Mesendoderm (in vitro differentiated cells): ENCODE measurements at regions not wholly inside any gene's neighbourhood (a gene's known extent, or its start where the extent isn't known, plus 50 kb on each side); places are given as distances from the start of the nearest gene placed in this dataset.

Experiments
- DNase-seq: peaks from one replicate; pipeline ENCODE4 v3.0.0; 2013
- H2AK5ac ChIP-seq: 2 replicates; pipeline ENCODE4 v1.6.1; 2013; ENCODE audit warnings: low read length, inconsistent platforms
- H2BK120ac ChIP-seq: 2 replicates; pipeline ENCODE4 v1.6.1; 2013; ENCODE audit warnings: low read depth, mild to moderate bottlenecking, low read length, moderate library complexity, mixed read lengths
- H2BK15ac ChIP-seq: replicated peaks from 2 replicates; pipeline ENCODE4 v1.6.1; 2013; ENCODE audit warnings: low read depth, mild to moderate bottlenecking, moderate library complexity
- H2BK5ac ChIP-seq: 2 replicates; pipeline ENCODE4 v1.6.1; 2013; ENCODE audit warnings: low read length, inconsistent platforms
- H3K18ac ChIP-seq: 2 replicates; pipeline ENCODE4 v1.6.1; 2013; ENCODE audit warnings: mild to moderate bottlenecking, low read length, mixed read lengths
- H3K23ac ChIP-seq: one replicate; pipeline ENCODE4 v1.6.1; 2013; ENCODE audit warnings: low read length
- H3K27ac ChIP-seq: 2 replicates; pipeline ENCODE4 v1.5.1; 2013; ENCODE audit warnings: low read depth, mild to moderate bottlenecking, inconsistent platforms, low read length, moderate library complexity
- H3K27me3 ChIP-seq: 2 replicates; pipeline ENCODE4 v1.6.1; 2013; ENCODE audit warnings: low read length, control low read depth, mild to moderate bottlenecking, inconsistent platforms; ENCODE audit not compliant: insufficient read depth, poor library complexity
- H3K36me3 ChIP-seq: 2 replicates; pipeline ENCODE4 v1.6.1; 2013; ENCODE audit warnings: low read length, inconsistent platforms; ENCODE audit not compliant: control insufficient read depth, insufficient read depth
- H3K4ac ChIP-seq: one replicate; pipeline ENCODE4 v1.6.1; 2013; ENCODE audit warnings: low read depth, mild to moderate bottlenecking, low read length, moderate library complexity
- H3K4me1 ChIP-seq: 2 replicates; pipeline ENCODE4 v1.6.1; 2013; ENCODE audit warnings: low read depth, low read length, inconsistent platforms; ENCODE audit not compliant: control insufficient read depth
- H3K4me2 ChIP-seq: 2 replicates; pipeline ENCODE4 v1.6.1; 2013; ENCODE audit warnings: low read length
- H3K4me3 ChIP-seq: 2 replicates; pipeline ENCODE4 v1.5.1; 2013; ENCODE audit warnings: mild to moderate bottlenecking, low read length
- H3K56ac ChIP-seq: one replicate; pipeline ENCODE4 v1.6.1; 2013; ENCODE audit warnings: low read length
- H3K79me1 ChIP-seq: 2 replicates; pipeline ENCODE4 v1.6.1; 2013; ENCODE audit warnings: low read length, inconsistent platforms
- H3K79me2 ChIP-seq: 2 replicates; pipeline ENCODE4 v1.6.1; 2013; ENCODE audit warnings: mild to moderate bottlenecking, low read length; ENCODE audit not compliant: control insufficient read depth, insufficient read depth
- H3K9ac ChIP-seq: 2 replicates; pipeline ENCODE4 v1.6.1; 2013; ENCODE audit warnings: low read length, inconsistent platforms
- H4K5ac ChIP-seq: one replicate; pipeline ENCODE4 v1.6.1; 2013; ENCODE audit warnings: low read length
- H4K8ac ChIP-seq: one replicate; pipeline ENCODE4 v1.6.1; 2013; ENCODE audit warnings: low read depth, mild to moderate bottlenecking, control low read depth, low read length, moderate library complexity
- WGBS: extraction: QIAGEN DNeasy Blood & Tissue Kit; methylation state at CpG from one replicate; pipeline ENCODE4 v1.1.7; 2013; ENCODE audit warnings: low lambda C conversion rate, missing lambda C conversion rate; ENCODE audit not compliant: insufficient coverage; ENCODE audit errors: extremely low coverage; 5-methylcytosine and 5-hydroxymethylcytosine counted together

DNA sequence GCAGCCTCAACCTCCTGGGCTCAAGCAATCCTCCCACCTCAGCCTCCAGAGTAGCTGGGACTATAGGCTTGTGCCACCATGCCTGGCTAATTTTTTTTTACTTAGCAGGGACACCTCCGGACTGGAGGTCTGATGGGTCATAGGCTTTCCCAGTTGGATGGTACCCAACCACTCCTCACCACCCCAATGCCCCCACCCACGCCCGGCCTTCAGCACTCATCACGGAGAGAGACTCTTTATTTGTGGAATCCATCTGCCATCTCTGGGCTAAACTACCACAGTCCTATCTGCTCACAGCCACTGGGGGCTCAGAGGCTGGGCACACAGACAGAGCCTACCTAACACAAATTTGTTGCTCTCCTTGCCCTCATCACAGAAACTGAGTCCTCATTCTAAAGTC, 58.3 kb upstream of the STXBP1 start:
- no CpG with 5 or more reads among the region's 4 CpGs for WGBS
- no peaks in the 10 kb centered on the region for H3K36me3 ChIP-seq
- no peak overlapping the region for H4K5ac ChIP-seq
- H3K27ac ChIP-seq, result no peak overlapping the region
- peaks cover 29% of the 10 kb centered on the region for H3K79me1 ChIP-seq
- H3K4me1 ChIP-seq, result peaks cover 12% of the 10 kb centered on the region
- H3K4ac ChIP-seq, result no peak overlapping the region
- no peak overlapping the region for H2BK15ac ChIP-seq
- H2BK5ac ChIP-seq, result no peak overlapping the region
- H3K23ac ChIP-seq, result no peak overlapping the region
- peaks cover 24% of the 10 kb centered on the region for H3K79me2 ChIP-seq
- no peak for DNase-seq
- no peak overlapping the region for H3K4me3 ChIP-seq
- H3K27me3 ChIP-seq, result no peaks in the 10 kb centered on the region
- H4K8ac ChIP-seq, result no peak overlapping the region
- no peak overlapping the region for H3K56ac ChIP-seq
- H3K4me2 ChIP-seq, result no peak overlapping the region
- no peak overlapping the region for H3K18ac ChIP-seq
- no peak overlapping the region for H2BK120ac ChIP-seq
- H3K9ac ChIP-seq, result no peak overlapping the region
- no peak overlapping the region for H2AK5ac ChIP-seq

DNA sequence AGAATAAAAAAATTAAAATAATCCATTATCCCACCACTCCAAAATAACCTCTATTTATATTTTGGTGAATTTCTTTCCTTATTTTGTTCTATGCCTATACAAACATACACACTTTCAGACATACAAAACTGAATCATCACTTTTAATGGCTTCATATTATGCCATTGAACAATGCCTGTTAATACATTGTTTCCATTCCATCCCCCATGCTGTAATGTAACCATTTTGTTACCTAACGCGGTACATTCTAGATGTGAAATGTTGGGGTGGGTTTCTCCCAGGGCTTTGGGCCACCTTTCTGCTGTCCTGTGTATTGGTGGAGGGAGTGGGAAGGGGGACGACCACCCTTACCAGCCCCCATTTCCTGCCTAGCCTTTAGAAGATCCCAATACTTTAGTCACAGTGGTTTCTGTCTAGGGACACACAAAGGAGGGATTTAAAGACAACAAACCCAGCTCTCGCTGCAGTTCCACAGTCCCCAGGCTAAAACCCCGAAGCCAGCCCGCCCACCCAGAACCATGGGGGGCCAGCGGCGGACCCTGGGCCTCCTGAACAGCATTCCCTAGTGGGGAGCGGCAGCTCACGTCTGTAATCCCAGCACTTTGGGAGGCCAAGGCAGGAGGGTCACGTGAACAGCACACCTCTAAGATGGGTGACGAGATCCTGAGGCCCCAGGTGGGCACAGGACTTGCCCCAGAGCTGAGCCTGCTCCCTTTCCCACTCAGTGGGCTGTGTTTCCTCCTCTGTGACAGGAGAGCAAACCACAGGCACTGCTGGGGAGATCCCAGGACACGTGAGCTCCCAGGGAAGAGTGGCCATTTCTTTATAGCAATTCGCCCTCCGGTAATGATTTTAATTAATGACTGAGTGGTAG, 56.9 kb upstream of the STXBP1 start:
- Histone ChIP-seq H3K27ac (peak overlapping the region; percentile 5), H3K79me1 (peaks cover 32% of the 10 kb centered on the region), H2BK5ac (no peak overlapping the region), H3K9ac (no peak overlapping the region), H3K23ac (no peak overlapping the region), H3K56ac (no peak overlapping the region), H2BK15ac (no peak overlapping the region), H3K36me3 (peaks cover 2% of the 10 kb centered on the region), H2AK5ac (no peak overlapping the region), H3K79me2 (peaks cover 30% of the 10 kb centered on the region), H3K4ac (no peak overlapping the region), H4K8ac (no peak overlapping the region), H3K4me1 (peaks cover 12% of the 10 kb centered on the region), H3K18ac (peak overlapping the region; percentile 44), H3K27me3 (no peaks in the 10 kb centered on the region), H3K4me2 (no peak overlapping the region), H2BK120ac (no peak overlapping the region), H3K4me3 (no peak overlapping the region), H4K5ac (no peak overlapping the region)
- WGBS, result no CpG with 5 or more reads among the region's 15 CpGs
- no peak for DNase-seq

DNA sequence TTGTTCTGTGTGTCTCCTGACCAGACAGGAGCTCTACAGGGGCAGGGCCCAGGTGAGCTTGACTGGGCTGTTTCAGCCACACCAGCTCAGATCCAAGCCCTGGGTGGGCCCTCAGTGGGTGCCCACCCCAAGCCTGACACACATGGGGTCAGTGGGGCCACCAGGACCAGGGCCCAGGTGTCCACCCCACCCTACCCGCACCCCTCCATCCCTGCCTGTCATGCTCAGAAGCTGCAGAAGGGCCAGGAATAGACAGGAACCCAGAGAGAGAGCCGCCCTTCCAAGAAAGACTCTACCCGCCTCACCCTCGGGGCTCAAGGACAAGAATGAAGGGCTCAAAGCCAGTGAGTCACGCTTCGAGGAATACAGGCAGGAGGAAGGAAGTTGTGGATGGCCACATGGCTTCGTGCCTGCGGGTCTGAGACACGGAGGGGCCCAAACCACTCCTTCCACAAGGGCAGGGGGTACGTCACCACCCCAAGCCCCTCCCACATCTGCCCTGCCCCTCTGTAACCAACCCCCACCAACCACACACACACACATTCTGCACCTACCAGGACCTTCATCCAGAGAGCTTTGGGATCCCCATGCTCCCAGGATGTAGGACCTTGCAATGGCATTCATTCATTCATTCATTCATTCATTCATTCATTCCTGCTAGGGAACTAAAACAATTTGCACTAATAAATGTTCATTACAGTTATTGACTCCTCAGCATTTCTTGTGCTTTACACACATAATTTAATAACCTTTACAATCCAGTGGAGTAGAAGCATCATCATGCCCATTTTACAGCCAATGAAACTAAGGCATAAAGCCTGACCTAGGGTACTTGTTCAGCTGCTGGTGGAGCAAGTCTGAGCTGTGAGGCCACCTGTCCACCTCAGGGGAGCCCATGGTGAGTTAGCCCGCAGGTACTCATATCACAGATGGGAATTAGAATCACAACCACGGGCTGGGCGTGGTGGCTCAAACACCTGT, 55.9 kb upstream of the STXBP1 start:
- Histone ChIP-seq H3K79me2 (peaks cover 39% of the 10 kb centered on the region), H3K18ac (peak overlapping the region; percentile 44), H2BK5ac (no peak overlapping the region), H3K27me3 (no peaks in the 10 kb centered on the region), H3K56ac (peak overlapping the region; percentile 65), H3K4me2 (no peak overlapping the region), H3K79me1 (peaks cover 40% of the 10 kb centered on the region), H2AK5ac (no peak overlapping the region), H2BK120ac (no peak overlapping the region), H4K8ac (no peak overlapping the region), H3K4ac (no peak overlapping the region), H3K4me3 (no peak overlapping the region), H3K36me3 (peaks cover 4% of the 10 kb centered on the region), H3K27ac (no peak overlapping the region), H3K23ac (no peak overlapping the region), H3K9ac (no peak overlapping the region), H4K5ac (no peak overlapping the region), H3K4me1 (peaks cover 13% of the 10 kb centered on the region), H2BK15ac (no peak overlapping the region)
- peak; percentile 65 for DNase-seq
- no CpG with 5 or more reads among the region's 13 CpGs for WGBS

DNA sequence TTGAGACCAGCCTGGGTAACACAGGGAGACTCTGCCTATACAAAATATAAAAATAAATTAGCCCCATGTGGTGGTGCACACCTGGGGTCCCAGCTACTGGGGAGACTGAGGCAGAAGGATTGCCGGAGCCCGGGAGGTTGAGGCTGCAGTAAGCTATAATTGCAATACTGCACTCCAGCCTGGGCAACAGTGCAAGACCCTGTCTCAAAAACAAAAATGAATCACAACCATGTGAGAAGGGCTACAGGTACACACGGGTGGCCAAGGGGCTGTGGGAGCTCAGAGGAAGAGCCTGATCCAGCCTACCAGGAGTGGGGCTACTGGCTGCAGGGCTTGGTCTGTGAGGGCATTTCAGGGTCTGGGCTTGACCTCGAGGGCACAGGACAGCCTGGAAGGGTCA, 55.2 kb upstream of the STXBP1 start:
- Histone ChIP-seq H3K4me1 (peaks cover 16% of the 10 kb centered on the region), H3K56ac (peak overlapping the region; percentile 42), H4K5ac (no peak overlapping the region), H3K36me3 (peaks cover 5% of the 10 kb centered on the region), H4K8ac (no peak overlapping the region), H2AK5ac (peak overlapping the region; percentile 18), H3K18ac (no peak overlapping the region), H3K79me2 (peaks cover 46% of the 10 kb centered on the region), H3K27me3 (no peaks in the 10 kb centered on the region), H3K27ac (peak overlapping the region; percentile 13), H2BK120ac (no peak overlapping the region), H3K23ac (no peak overlapping the region), H3K9ac (no peak overlapping the region), H3K4me3 (no peak overlapping the region), H2BK15ac (no peak overlapping the region), H2BK5ac (no peak overlapping the region), H3K4me2 (no peak overlapping the region), H3K79me1 (peaks cover 41% of the 10 kb centered on the region), H3K4ac (no peak overlapping the region)
- no peak for DNase-seq
- no CpG with 5 or more reads among the region's 4 CpGs for WGBS

DNA sequence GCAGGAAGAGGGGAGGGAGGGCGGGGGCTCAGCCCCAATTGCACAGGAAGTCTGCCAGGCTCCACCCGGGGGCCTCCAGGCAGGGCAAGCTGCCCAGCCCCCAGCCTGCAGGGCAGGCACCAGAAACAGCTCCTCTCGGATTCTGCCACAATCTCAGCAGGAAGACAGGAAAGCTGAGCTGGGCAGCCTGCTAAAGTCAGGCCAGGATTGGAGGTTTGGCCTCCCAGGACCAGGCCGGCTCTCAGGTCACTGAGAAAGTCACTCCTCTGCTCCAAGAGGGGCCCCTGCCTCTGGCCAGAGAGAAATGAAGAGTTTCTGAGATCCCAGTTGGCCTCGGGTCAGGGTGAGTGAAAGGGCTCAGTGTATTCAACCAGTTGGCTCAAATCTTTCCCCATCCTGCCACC, 54.6 kb upstream of the STXBP1 start:
- peak overlapping the region; percentile 62 for H3K27ac ChIP-seq
- H3K23ac ChIP-seq, result no peak overlapping the region
- WGBS, result no CpG with 5 or more reads among the region's 5 CpGs
- H3K56ac ChIP-seq, result peak overlapping the region; percentile 80
- H2AK5ac ChIP-seq, result no peak overlapping the region
- H2BK5ac ChIP-seq, result no peak overlapping the region
- H3K36me3 ChIP-seq, result peaks cover 5% of the 10 kb centered on the region
- H2BK15ac ChIP-seq, result no peak overlapping the region
- H3K4me1 ChIP-seq, result peaks cover 18% of the 10 kb centered on the region
- H3K9ac ChIP-seq, result peak overlapping the region; percentile 48
- H4K8ac ChIP-seq, result no peak overlapping the region
- no peaks in the 10 kb centered on the region for H3K27me3 ChIP-seq
- no peak overlapping the region for H3K4me3 ChIP-seq
- H3K79me1 ChIP-seq, result peaks cover 45% of the 10 kb centered on the region
- no peak overlapping the region for H3K4me2 ChIP-seq
- H3K79me2 ChIP-seq, result peaks cover 50% of the 10 kb centered on the region
- H2BK120ac ChIP-seq, result no peak overlapping the region
- no peak overlapping the region for H3K4ac ChIP-seq
- peak; percentile 54 for DNase-seq
- H3K18ac ChIP-seq, result peak overlapping the region; percentile 44
- H4K5ac ChIP-seq, result no peak overlapping the region
